Nephron (organoid): ENCODE measurements at regions not wholly inside any gene's neighbourhood (a gene's known extent, or its start where the extent isn't known, plus 50 kb on each side); places are given as distances from the start of the nearest gene placed in this dataset.

ENCODE experiments used
- H3K27ac Mint-ChIP-seq, 3 experiments: 2 replicates each; pipeline ENCODE4 v1.8.0; 2020; ENCODE audit warnings: mixed read lengths in 3 of 3, mild to moderate bottlenecking in 2 of 3, moderate library complexity in 1 of 3
- H3K27me3 Mint-ChIP-seq: 2 replicates; pipeline ENCODE4 v1.8.0; 2021; ENCODE audit warnings: low read depth, mild to moderate bottlenecking, moderate library complexity, mixed read lengths
- H3K36me3 Mint-ChIP-seq: 2 replicates; pipeline ENCODE4 v1.8.0; 2020; ENCODE audit warnings: low read depth, mixed read lengths
- H3K4me1 Mint-ChIP-seq: 2 replicates; pipeline ENCODE4 v1.8.0; 2020; ENCODE audit warnings: mixed read lengths
- H3K4me3 Mint-ChIP-seq, 3 experiments: 2 replicates each; pipeline ENCODE4 v1.8.0; 2020; ENCODE audit warnings: mild to moderate bottlenecking in 3 of 3, mixed read lengths in 3 of 3, moderate library complexity in 2 of 3
- H3K9me3 Mint-ChIP-seq: 2 replicates; pipeline ENCODE4 v1.8.0; 2020; ENCODE audit warnings: mixed read lengths
- TF ChIP-seq, protein P1 (sequence below), 3 experiments: fragments of 200-600 bp; sonication (generic); IDR thresholded peaks; one replicate each; pipeline ENCODE4 v1.5.0; 2021; ENCODE audit warnings: antibody characterized with exemption in 3 of 3; ENCODE audit not compliant: unreplicated experiment in 3 of 3

DNA sequence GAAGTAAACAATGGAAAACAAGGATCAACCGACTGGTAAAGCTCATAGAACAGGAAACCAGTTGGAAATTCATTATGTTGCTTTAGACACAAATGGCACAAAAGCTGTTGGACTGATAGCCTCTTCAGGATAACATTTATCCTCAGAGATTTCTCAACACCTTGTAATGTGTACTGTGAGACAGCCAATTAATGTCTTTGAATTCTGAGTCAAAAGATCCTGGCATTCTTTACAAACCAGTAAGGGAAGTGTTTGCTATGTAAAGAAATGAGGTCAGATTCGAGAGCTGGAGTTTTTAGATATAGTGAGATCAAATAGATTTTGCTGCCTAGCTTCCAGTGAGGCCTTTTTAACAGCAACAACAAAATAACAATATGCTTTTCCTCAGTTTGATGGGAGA lies 439.2 kb downstream of the C6orf118 start:
- H3K27ac Mint-ChIP-seq: no peak overlapping the region
- no peak overlapping the region for H3K4me3 Mint-ChIP-seq
- no peaks in the 10 kb centered on the region for H3K4me1 Mint-ChIP-seq
- H3K36me3 Mint-ChIP-seq: no peaks in the 10 kb centered on the region
- H3K9me3 Mint-ChIP-seq: peaks cover 11% of the 10 kb centered on the region
- TF ChIP-seq, protein P1, sequence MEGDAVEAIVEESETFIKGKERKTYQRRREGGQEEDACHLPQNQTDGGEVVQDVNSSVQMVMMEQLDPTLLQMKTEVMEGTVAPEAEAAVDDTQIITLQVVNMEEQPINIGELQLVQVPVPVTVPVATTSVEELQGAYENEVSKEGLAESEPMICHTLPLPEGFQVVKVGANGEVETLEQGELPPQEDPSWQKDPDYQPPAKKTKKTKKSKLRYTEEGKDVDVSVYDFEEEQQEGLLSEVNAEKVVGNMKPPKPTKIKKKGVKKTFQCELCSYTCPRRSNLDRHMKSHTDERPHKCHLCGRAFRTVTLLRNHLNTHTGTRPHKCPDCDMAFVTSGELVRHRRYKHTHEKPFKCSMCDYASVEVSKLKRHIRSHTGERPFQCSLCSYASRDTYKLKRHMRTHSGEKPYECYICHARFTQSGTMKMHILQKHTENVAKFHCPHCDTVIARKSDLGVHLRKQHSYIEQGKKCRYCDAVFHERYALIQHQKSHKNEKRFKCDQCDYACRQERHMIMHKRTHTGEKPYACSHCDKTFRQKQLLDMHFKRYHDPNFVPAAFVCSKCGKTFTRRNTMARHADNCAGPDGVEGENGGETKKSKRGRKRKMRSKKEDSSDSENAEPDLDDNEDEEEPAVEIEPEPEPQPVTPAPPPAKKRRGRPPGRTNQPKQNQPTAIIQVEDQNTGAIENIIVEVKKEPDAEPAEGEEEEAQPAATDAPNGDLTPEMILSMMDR (IDR thresholded peaks at IDR 0.05; ENCODE audit: unreplicated experiment in 3 of 3): no peak
- H3K27me3 Mint-ChIP-seq: no peaks in the 10 kb centered on the region

DNA sequence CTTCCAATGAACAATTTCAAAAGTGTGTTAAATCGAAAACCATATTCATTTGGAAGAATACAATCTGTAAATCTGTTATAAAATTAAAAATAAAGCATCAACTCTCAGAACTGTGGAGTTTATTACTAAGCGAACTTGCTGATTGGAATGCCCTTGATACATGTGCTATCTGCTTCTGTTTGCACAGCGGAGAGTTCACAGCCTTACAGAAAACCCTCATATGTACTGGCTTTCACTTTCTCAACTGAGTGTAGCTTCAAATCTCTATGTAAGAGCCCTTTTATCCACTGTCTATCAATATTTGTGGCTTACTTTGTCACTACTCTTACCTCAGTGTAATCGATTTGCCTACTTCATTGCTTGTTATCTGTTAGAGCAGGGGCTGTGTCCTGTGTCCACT lies 447.4 kb downstream of the C6orf118 start:
- H3K36me3 Mint-ChIP-seq: no peaks in the 10 kb centered on the region

DNA sequence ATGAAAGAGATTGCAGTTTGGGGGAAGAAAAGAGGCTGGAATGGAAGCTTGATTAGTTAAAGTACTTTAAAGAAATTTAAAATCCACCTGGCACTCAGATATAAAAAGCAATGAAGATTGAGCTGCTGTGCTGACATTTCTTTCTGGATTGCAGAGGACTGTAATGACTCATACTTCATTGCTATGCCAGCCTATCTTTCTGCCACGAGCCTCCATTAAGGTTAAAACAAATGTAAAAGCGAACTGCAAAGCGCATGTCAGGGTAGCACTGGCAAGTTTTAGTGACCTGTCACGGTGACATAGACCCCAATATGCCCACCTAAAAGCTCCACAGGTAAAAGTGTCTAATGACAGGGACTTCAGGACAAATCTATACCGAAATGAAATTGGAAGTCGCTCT lies 449.6 kb downstream of the C6orf118 start:
- Mint-ChIP-seq H3K4me3 (no peak overlapping the region), H3K4me1 (no peaks in the 10 kb centered on the region), H3K36me3 (no peaks in the 10 kb centered on the region), H3K27me3 (no peaks in the 10 kb centered on the region), H3K9me3 (peaks cover 3% of the 10 kb centered on the region), H3K27ac (no peak overlapping the region)
- TF ChIP-seq, protein P1 (IDR thresholded peaks at IDR 0.05; ENCODE audit: unreplicated experiment in 3 of 3): no peak

More for the DNA sequence above, 447.4 kb downstream of the C6orf118 start:
- H3K27ac Mint-ChIP-seq: no peak overlapping the region
- H3K4me1 Mint-ChIP-seq: no peaks in the 10 kb centered on the region
- peaks cover 5% of the 10 kb centered on the region for H3K9me3 Mint-ChIP-seq
- TF ChIP-seq, protein P1 (IDR thresholded peaks at IDR 0.05; ENCODE audit: unreplicated experiment in 3 of 3): no peak
- no peak overlapping the region for H3K4me3 Mint-ChIP-seq
- H3K27me3 Mint-ChIP-seq: no peaks in the 10 kb centered on the region

DNA sequence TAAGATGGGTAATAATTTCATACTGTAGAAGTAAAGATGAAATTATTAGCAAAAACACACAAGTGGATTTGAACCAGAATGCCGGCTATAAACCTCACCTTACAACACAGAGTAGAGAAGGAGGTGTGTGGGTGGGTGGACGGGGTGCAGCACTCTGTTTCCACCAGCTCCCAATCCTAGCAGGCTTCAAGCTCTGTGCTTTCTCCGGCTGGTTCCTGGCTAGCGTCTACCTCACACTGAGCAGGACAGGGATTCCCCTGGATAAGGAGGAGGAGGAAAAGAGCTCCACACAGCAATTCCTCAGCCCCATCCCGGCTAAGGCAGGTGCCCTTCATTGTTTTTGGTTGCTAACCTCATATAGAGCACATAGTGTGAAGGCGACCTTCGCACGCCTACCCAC lies 453.3 kb downstream of the C6orf118 start:
- Mint-ChIP-seq H3K9me3 (no peaks in the 10 kb centered on the region), H3K4me1 (no peaks in the 10 kb centered on the region), H3K27ac (no peak overlapping the region), H3K4me3 (no peak overlapping the region), H3K36me3 (no peaks in the 10 kb centered on the region), H3K27me3 (no peaks in the 10 kb centered on the region)
- TF ChIP-seq, protein P1 (IDR thresholded peaks at IDR 0.05; ENCODE audit: unreplicated experiment in 3 of 3): no peak

GRCh38 chr6:164855281-164855680 lies 454.1 kb downstream of the C6orf118 start:
- no peaks in the 10 kb centered on the region for H3K4me1 Mint-ChIP-seq
- H3K27me3 Mint-ChIP-seq: no peaks in the 10 kb centered on the region
- H3K36me3 Mint-ChIP-seq: no peaks in the 10 kb centered on the region
- H3K4me3 Mint-ChIP-seq: no peak overlapping the region
- H3K9me3 Mint-ChIP-seq: no peaks in the 10 kb centered on the region
- TF ChIP-seq, protein P1 (IDR thresholded peaks at IDR 0.05; ENCODE audit: unreplicated experiment in 3 of 3): no peak
- no peak overlapping the region for H3K27ac Mint-ChIP-seq

GRCh38 chr6:164854526-164854925 lies 454.9 kb downstream of the C6orf118 start:
- Mint-ChIP-seq H3K9me3 (no peaks in the 10 kb centered on the region), H3K4me1 (no peaks in the 10 kb centered on the region), H3K27ac (no peak overlapping the region), H3K36me3 (no peaks in the 10 kb centered on the region), H3K4me3 (no peak overlapping the region), H3K27me3 (no peaks in the 10 kb centered on the region)
- TF ChIP-seq, protein P1 (IDR thresholded peaks at IDR 0.05; ENCODE audit: unreplicated experiment in 3 of 3): no peak
